Lower leg skin (tissue), 3 donors: ENCODE measurements at regions not wholly inside any gene's neighbourhood (a gene's known extent, or its start where the extent isn't known, plus 50 kb on each side); places are given as distances from the start of the nearest gene placed in this dataset.

Experiments used
- CTCF ChIP-seq, 3 donors: fragments of 450-650 bp; IDR thresholded peaks; one replicate each; pipeline ENCODE4 v1.5.1; 2016; ENCODE audit warnings: antibody characterized with exemption in 3 of 3, mild to moderate bottlenecking in 3 of 3, moderate library complexity in 2 of 3
- POLR2A ChIP-seq, 2 donors: fragments of 450-650 bp; IDR thresholded peaks; one replicate each; pipeline ENCODE4 v1.6.1; 2016 to 2017; ENCODE audit warnings: antibody characterized with exemption in 2 of 2, mild to moderate bottlenecking in 1 of 2, moderate library complexity in 1 of 2

- TF ChIP-seq CTCF (IDR thresholded peaks at IDR 0.05) (no peak), POLR2A (IDR thresholded peaks at IDR 0.05) (no peak)
These were observed 420.6 kb downstream of the BRD1 start for GRCh38 chr22:49406879-49407587.
